ENCODE measurements at regions not wholly inside any gene's neighbourhood (a gene's known extent, or its start where the extent isn't known, plus 50 kb on each side); places are given as distances from the start of the nearest gene placed in this dataset.

- no peak for TF ChIP-seq YY1 (IDR thresholded peaks at IDR 0.05; ENCODE audit: insufficient read depth, insufficient read length)
- no peak for TF ChIP-seq ZNF274 (IDR thresholded peaks at IDR 0.05; ENCODE audit: low read depth, low read length)
Observed at GRCh38 chr6:147891671-147892070, 383.2 kb downstream of the SAMD5 start.

All from NT2/D1 (cell line).